HFF-Myc (cell line): ENCODE measurements at regions not wholly inside any gene's neighbourhood (a gene's known extent, or its start where the extent isn't known, plus 50 kb on each side); places are given as distances from the start of the nearest gene placed in this dataset.

Experiments used
- DNase-seq: peaks from one replicate; pipeline ENCODE4 v3.0.0-alpha.2; 2011; ENCODE audit warnings: low read depth; ENCODE audit errors: extremely low read depth
- H3K4me3 ChIP-seq: replicated peaks from 2 replicates; pipeline ENCODE4 v1.5.1; 2011; ENCODE audit warnings: low read depth, mild to moderate bottlenecking, control low read depth, low read length
- CTCF ChIP-seq: IDR thresholded peaks from 2 replicates; pipeline ENCODE4 v1.5.1; 2012; ENCODE audit warnings: mild to moderate bottlenecking, low read depth, low read length, control low read depth; ENCODE audit errors: missing control alignments

- TF ChIP-seq CTCF, result no peak
- no peak for DNase-seq
- no peak overlapping the region for H3K4me3 ChIP-seq
Observed at GRCh38 chr13:69094485-69094884, 1013.1 kb upstream of the ATXN8OS start.

DNA sequence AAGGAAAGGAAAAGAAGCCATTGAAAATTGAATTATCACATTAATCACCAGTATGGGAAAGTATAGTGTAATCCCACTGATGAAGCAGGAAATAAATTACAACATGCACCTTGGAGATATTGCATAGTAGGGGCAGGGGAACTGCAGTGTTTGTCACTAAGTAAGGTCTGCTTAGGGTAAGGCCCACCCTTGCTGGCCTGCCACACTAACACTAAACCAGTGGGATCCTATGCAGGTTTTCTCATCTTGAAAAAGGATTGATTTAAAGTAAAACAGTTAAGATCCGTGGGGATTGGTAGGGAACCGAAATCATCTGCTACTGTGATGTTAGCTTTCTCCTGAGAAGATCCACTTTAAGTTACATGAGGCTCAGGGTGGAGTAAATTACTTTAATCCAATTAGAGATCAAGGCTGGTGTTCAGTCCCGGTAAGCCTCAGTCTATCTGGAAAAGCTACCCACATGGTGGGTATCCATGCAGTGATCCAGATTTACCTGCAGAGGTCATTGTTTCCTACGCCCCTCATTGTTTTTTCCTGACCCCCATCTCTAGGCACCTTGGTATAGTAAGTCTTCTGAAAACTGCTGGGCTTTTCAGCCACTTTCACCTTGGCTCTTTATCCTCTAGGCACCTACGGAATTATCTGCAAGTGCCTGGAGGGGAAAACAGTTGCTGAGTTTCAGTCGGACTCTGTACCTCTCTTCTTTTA, 1014.9 kb upstream of the ATXN8OS start:
- TF ChIP-seq CTCF, result no peak
- no peak for DNase-seq
- H3K4me3 ChIP-seq, result no peak overlapping the region

DNA sequence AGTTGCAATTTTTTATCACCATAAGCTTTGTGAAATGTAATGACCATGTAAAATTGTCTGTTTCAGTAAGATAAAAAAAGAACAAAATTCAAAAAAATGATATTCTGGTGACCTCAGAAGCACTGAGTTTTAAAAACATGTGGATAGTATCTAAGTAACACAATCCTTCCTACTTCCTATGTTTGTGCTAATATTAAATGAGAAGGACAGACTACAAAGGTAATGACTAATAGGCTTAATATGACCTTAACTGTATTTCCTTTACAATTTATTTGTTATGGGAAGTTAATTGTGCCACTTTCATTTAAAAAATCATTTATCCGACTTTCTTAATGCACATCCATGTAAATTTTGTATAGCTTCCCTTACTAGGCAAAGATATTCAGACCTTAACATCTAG, 1030.4 kb upstream of the ATXN8OS start:
- no peak for DNase-seq
- TF ChIP-seq CTCF, result no peak
- H3K4me3 ChIP-seq, result no peak overlapping the region

- H3K4me3 ChIP-seq, result no peak overlapping the region
- no peak for DNase-seq
Observed at GRCh38 chr13:69069554-69070133, 1038.0 kb upstream of the ATXN8OS start.

GRCh38 chr13:69050696-69051095, 1056.9 kb upstream of the ATXN8OS start:
- TF ChIP-seq CTCF, result no peak
- no peak for DNase-seq
- no peak overlapping the region for H3K4me3 ChIP-seq

More at GRCh38 chr13:69069554-69070133, 1038.0 kb upstream of the ATXN8OS start:
- no peak for TF ChIP-seq CTCF

GRCh38 chr13:69044629-69045028, 1063.0 kb upstream of the ATXN8OS start:
- DNase-seq, result no peak
- H3K4me3 ChIP-seq, result no peak overlapping the region
- no peak for TF ChIP-seq CTCF
